Upper lobe of right lung (tissue), 1 donor: ENCODE measurements at regions not wholly inside any gene's neighbourhood (a gene's known extent, or its start where the extent isn't known, plus 50 kb on each side); places are given as distances from the start of the nearest gene placed in this dataset.

Experiments
- ATAC-seq: fragments of 200-7000 bp; cut with Tn5 transposase; one replicate; pipeline ENCODE4 v1.9.1; 2020; ENCODE audit warnings: mild to moderate bottlenecking, moderate library complexity
- DNase-seq: peaks from one replicate; pipeline ENCODE4 v3.0.0-alpha.2; 2020
- H3K27ac ChIP-seq: fragments of 200-600 bp; one replicate; pipeline ENCODE4 v1.8.0; 2022
- H3K27me3 ChIP-seq: fragments of 200-600 bp; one replicate; pipeline ENCODE4 v1.8.0; 2022; ENCODE audit warnings: mild to moderate bottlenecking
- H3K36me3 ChIP-seq: fragments of 200-600 bp; one replicate; pipeline ENCODE4 v1.8.0; 2022
- H3K4me1 ChIP-seq: fragments of 200-600 bp; one replicate; pipeline ENCODE4 v1.8.0; 2022
- H3K4me3 ChIP-seq: fragments of 200-600 bp; one replicate; pipeline ENCODE4 v1.8.0; 2022; ENCODE audit warnings: mild to moderate bottlenecking
- H3K9me3 ChIP-seq: fragments of 200-600 bp; one replicate; pipeline ENCODE4 v1.8.0; 2022
- intact Hi-C: fragments of 100-400 bp; cut with DNase I; formaldehyde crosslinking; loops from one replicate; pipeline ENCODE4 v1.11.0; 2022
- TF ChIP-seq, protein P1 (sequence below): fragments of 200-600 bp; IDR thresholded peaks from one replicate; pipeline ENCODE4 v1.8.0; 2022; ENCODE audit warnings: antibody characterized with exemption
- donor health status: DM: no; HTN: yes; CAD: no; lungs with severe emphysema.

DNA sequence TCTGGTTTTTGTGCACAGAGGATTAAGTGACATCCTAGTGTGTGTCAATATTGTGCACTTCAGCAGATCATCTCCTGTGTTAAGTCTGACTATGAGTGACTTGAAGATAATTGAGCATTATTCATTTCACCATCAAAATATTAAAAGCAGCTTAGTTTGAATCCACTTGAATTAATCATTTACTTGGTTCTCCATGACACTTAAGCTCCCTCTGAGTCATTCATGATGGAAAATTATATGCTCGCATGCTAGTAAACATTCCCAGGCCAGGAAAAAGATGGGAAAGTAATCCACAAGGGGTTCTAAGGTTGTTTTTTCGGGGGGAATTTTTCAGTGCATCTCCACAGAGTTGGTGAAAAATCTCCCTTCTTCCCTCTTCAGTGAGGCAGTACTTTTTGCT lies 97.2 kb upstream of the EOLA2 start:
- no peaks in the 10 kb centered on the region for H3K4me1 ChIP-seq
- intact Hi-C loops: no loop called here
- TF ChIP-seq, protein P1, sequence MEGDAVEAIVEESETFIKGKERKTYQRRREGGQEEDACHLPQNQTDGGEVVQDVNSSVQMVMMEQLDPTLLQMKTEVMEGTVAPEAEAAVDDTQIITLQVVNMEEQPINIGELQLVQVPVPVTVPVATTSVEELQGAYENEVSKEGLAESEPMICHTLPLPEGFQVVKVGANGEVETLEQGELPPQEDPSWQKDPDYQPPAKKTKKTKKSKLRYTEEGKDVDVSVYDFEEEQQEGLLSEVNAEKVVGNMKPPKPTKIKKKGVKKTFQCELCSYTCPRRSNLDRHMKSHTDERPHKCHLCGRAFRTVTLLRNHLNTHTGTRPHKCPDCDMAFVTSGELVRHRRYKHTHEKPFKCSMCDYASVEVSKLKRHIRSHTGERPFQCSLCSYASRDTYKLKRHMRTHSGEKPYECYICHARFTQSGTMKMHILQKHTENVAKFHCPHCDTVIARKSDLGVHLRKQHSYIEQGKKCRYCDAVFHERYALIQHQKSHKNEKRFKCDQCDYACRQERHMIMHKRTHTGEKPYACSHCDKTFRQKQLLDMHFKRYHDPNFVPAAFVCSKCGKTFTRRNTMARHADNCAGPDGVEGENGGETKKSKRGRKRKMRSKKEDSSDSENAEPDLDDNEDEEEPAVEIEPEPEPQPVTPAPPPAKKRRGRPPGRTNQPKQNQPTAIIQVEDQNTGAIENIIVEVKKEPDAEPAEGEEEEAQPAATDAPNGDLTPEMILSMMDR: no peak
- H3K4me3 ChIP-seq: no peak overlapping the region
- no peaks in the 10 kb centered on the region for H3K9me3 ChIP-seq
- H3K36me3 ChIP-seq: no peaks in the 10 kb centered on the region
- ATAC-seq (no peak), DNase-seq (no peak)
- no peak overlapping the region for H3K27ac ChIP-seq
- no peaks in the 10 kb centered on the region for H3K27me3 ChIP-seq

DNA sequence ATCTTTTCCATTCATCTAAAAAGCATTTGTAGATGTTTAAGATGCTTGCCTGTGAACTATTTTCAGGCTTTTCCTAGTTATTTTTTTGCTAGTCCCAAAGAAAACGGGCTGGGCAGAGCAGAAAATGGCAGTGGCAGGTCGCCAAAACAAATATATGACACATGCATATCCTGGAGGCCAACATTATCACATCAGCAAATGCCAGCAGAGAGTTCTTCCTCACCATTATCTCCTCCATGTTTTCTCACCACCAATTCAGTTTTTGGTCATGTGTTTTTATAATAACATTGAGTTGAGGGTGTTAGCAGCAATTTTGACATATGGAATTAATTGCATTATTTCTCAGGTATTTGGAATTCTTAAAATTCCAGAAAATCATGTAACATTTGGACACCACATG lies 97.9 kb upstream of the EOLA2 start:
- Histone ChIP-seq H3K27me3 (no peaks in the 10 kb centered on the region), H3K4me1 (no peaks in the 10 kb centered on the region), H3K27ac (no peak overlapping the region), H3K4me3 (no peak overlapping the region), H3K36me3 (no peaks in the 10 kb centered on the region), H3K9me3 (no peaks in the 10 kb centered on the region)
- ATAC-seq (no peak), DNase-seq (no peak)
- intact Hi-C loops: no loop called here
- TF ChIP-seq, protein P1: no peak

DNA sequence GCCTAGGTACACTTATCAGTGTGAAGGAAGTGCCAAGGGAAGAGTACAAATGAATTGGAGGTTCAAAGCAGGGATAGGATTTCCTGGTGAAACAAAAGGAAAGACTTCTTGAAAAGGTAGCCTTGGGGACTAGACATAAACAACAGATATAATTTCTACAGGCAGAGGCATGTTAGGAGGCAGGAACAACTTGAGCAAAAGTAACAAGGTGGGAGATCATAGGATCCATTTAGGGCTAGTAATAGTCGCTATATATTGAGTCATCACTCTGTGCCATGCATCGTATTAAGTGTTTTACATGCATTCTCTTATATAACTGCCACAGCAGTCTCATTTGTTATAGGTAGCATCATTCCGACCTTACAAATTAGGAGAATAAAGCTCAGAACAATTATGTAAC lies 98.3 kb upstream of the EOLA2 start:
- intact Hi-C loops: no loop called here
- Histone ChIP-seq H3K4me1 (no peaks in the 10 kb centered on the region), H3K27me3 (no peaks in the 10 kb centered on the region), H3K36me3 (no peaks in the 10 kb centered on the region), H3K9me3 (no peaks in the 10 kb centered on the region), H3K4me3 (no peak overlapping the region), H3K27ac (no peak overlapping the region)
- TF ChIP-seq, protein P1: no peak
- DNase-seq (no peak), ATAC-seq (no peak)

- Histone ChIP-seq H3K27me3 (no peaks in the 10 kb centered on the region), H3K36me3 (no peaks in the 10 kb centered on the region), H3K4me3 (no peak overlapping the region), H3K4me1 (no peaks in the 10 kb centered on the region), H3K27ac (no peak overlapping the region), H3K9me3 (no peaks in the 10 kb centered on the region)
- ATAC-seq (no peak), DNase-seq (no peak)
- intact Hi-C loops: no loop called here
- TF ChIP-seq, protein P1: no peak
These were observed 98.8 kb upstream of the EOLA2 start for GRCh38 chrX:150037041-150037440.

DNA sequence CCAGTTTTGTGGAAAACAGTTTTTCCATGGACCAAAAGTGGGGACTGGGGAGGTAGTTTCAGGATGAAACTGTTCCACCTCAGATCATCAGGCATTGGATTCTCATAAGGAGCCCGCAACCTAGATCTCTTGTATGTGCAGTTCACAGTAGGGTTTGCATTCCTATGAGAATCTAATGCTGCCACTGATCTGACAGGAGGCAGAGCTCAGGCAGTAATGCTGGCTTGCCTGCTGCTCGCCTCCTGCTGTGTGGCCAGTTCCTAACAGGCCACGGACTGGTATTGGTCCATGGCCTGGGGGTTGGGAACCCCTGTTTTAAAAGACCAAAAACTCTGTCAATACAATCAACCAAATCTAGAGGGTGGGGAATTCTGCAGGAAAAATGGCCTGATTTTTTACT lies 100.0 kb upstream of the EOLA2 start:
- no peak for DNase-seq
- Histone ChIP-seq H3K4me1 (no peaks in the 10 kb centered on the region), H3K27me3 (no peaks in the 10 kb centered on the region), H3K27ac (no peak overlapping the region), H3K9me3 (no peaks in the 10 kb centered on the region), H3K4me3 (no peak overlapping the region), H3K36me3 (no peaks in the 10 kb centered on the region)
- TF ChIP-seq, protein P1: no peak
- ATAC-seq: no peak
- intact Hi-C loops: no loop called here

- Histone ChIP-seq H3K36me3 (no peaks in the 10 kb centered on the region), H3K4me3 (no peak overlapping the region), H3K4me1 (no peaks in the 10 kb centered on the region), H3K9me3 (no peaks in the 10 kb centered on the region), H3K27ac (no peak overlapping the region), H3K27me3 (no peaks in the 10 kb centered on the region)
- intact Hi-C loops: no loop called here
- TF ChIP-seq, protein P1: no peak
- ATAC-seq: no peak
- DNase-seq: no peak
These were observed 100.8 kb upstream of the EOLA2 start for GRCh38 chrX:150038986-150039599.
